ENCODE measurements at regions not wholly inside any gene's neighbourhood (a gene's known extent, or its start where the extent isn't known, plus 50 kb on each side); places are given as distances from the start of the nearest gene placed in this dataset.

GRCh38 chr13:112179421-112179820 lies 112.5 kb downstream of the SOX1 start:
- TF ChIP-seq CTCF (IDR thresholded peaks at IDR 0.05): no peak
- no peak for TF ChIP-seq POLR2A (IDR thresholded peaks at IDR 0.05)

Data from thyroid gland (tissue), 4 donors.